ENCODE measurements at regions not wholly inside any gene's neighbourhood (a gene's known extent, or its start where the extent isn't known, plus 50 kb on each side); places are given as distances from the start of the nearest gene placed in this dataset.

DNA sequence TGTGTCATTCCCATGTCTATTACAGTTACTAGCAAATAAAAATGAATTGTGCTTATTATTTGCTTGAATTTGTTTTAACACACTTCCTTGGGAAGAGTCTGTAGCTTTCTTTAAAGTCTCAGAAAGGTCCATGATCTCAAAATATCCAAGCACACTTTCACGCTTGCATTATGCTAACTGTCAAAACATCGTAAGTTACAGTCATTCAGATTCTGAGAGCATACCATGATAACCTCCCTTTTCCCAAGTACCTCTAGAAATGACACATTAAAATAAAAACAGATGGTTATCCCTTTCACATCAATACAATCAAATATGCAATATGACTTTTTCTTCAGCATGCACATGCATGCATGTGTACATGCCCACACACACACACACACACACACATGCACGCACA is 1044.4 kb upstream of the MAP3K7 start:
- intact Hi-C loops (cut with DNase I): no loop called here
- Histone ChIP-seq H3K36me3 (no peaks in the 10 kb centered on the region), H3K4me3 (no peak overlapping the region), H3K27ac (no peak overlapping the region), H3K27me3 (no peaks in the 10 kb centered on the region), H3K4me1 (no peaks in the 10 kb centered on the region), H3K9me3 (no peaks in the 10 kb centered on the region)
- DNase-seq (ENCODE audit: extremely low spot score in 2 of 2): no peak
- TF ChIP-seq POLR2AphosphoS5 (IDR thresholded peaks at IDR 0.05; ENCODE audit: insufficient read depth in 1 of 2, low read depth in 1 of 2) (no peak), POLR2A (IDR thresholded peaks at IDR 0.05) (no peak), CTCF (IDR thresholded peaks at IDR 0.05) (no peak)

- Histone ChIP-seq H3K36me3 (no peaks in the 10 kb centered on the region), H3K27ac (no peak overlapping the region), H3K27me3 (no peaks in the 10 kb centered on the region), H3K9me3 (no peaks in the 10 kb centered on the region), H3K4me3 (no peak overlapping the region), H3K4me1 (no peaks in the 10 kb centered on the region)
- intact Hi-C loops (cut with DNase I): no loop called here
- no peak for TF ChIP-seq CTCF (IDR thresholded peaks at IDR 0.05)
- DNase-seq (ENCODE audit: extremely low spot score in 2 of 2): no peak
Measured at GRCh38 chr6:91626911-91627310, 1040.0 kb upstream of the MAP3K7 start.

GRCh38 chr6:91613481-91613880 is 1026.6 kb upstream of the MAP3K7 start:
- H3K36me3 ChIP-seq: no peaks in the 10 kb centered on the region
- H3K9me3 ChIP-seq: no peaks in the 10 kb centered on the region
- no peaks in the 10 kb centered on the region for H3K4me1 ChIP-seq
- intact Hi-C loops (cut with DNase I): no loop called here
- no peak overlapping the region for H3K4me3 ChIP-seq
- no peak overlapping the region for H3K27ac ChIP-seq
- no peak for DNase-seq (ENCODE audit: extremely low spot score in 2 of 2)
- TF ChIP-seq CTCF (IDR thresholded peaks at IDR 0.05) (no peak), POLR2AphosphoS5 (IDR thresholded peaks at IDR 0.05; ENCODE audit: insufficient read depth in 1 of 2, low read depth in 1 of 2) (no peak)
- no peaks in the 10 kb centered on the region for H3K27me3 ChIP-seq

GRCh38 chr6:91611190-91611589 is 1024.3 kb upstream of the MAP3K7 start:
- Histone ChIP-seq H3K4me3 (no peak overlapping the region), H3K27ac (no peak overlapping the region), H3K27me3 (no peaks in the 10 kb centered on the region), H3K9me3 (no peaks in the 10 kb centered on the region), H3K4me1 (no peaks in the 10 kb centered on the region), H3K36me3 (no peaks in the 10 kb centered on the region)
- intact Hi-C loops (cut with DNase I): no loop called here
- TF ChIP-seq CTCF (IDR thresholded peaks at IDR 0.05) (no peak), POLR2A (IDR thresholded peaks at IDR 0.05) (no peak), POLR2AphosphoS5 (IDR thresholded peaks at IDR 0.05; ENCODE audit: insufficient read depth in 1 of 2, low read depth in 1 of 2) (no peak)
- DNase-seq (ENCODE audit: extremely low spot score in 2 of 2): no peak

GRCh38 chr6:91608428-91608827 is 1021.6 kb upstream of the MAP3K7 start:
- H3K9me3 ChIP-seq: no peaks in the 10 kb centered on the region
- no peak overlapping the region for H3K27ac ChIP-seq
- no peak for TF ChIP-seq CTCF (IDR thresholded peaks at IDR 0.05)
- TF ChIP-seq POLR2AphosphoS5 (IDR thresholded peaks at IDR 0.05; ENCODE audit: insufficient read depth in 1 of 2, low read depth in 1 of 2): no peak
- TF ChIP-seq POLR2A (IDR thresholded peaks at IDR 0.05): no peak
- no peaks in the 10 kb centered on the region for H3K36me3 ChIP-seq
- no peak overlapping the region for H3K4me3 ChIP-seq
- H3K4me1 ChIP-seq: no peaks in the 10 kb centered on the region
- intact Hi-C loops (cut with DNase I): no loop called here
- H3K27me3 ChIP-seq: no peaks in the 10 kb centered on the region
- DNase-seq (ENCODE audit: extremely low spot score in 2 of 2): no peak
